ENCODE measurements at regions not wholly inside any gene's neighbourhood (a gene's known extent, or its start where the extent isn't known, plus 50 kb on each side); places are given as distances from the start of the nearest gene placed in this dataset.

DNA sequence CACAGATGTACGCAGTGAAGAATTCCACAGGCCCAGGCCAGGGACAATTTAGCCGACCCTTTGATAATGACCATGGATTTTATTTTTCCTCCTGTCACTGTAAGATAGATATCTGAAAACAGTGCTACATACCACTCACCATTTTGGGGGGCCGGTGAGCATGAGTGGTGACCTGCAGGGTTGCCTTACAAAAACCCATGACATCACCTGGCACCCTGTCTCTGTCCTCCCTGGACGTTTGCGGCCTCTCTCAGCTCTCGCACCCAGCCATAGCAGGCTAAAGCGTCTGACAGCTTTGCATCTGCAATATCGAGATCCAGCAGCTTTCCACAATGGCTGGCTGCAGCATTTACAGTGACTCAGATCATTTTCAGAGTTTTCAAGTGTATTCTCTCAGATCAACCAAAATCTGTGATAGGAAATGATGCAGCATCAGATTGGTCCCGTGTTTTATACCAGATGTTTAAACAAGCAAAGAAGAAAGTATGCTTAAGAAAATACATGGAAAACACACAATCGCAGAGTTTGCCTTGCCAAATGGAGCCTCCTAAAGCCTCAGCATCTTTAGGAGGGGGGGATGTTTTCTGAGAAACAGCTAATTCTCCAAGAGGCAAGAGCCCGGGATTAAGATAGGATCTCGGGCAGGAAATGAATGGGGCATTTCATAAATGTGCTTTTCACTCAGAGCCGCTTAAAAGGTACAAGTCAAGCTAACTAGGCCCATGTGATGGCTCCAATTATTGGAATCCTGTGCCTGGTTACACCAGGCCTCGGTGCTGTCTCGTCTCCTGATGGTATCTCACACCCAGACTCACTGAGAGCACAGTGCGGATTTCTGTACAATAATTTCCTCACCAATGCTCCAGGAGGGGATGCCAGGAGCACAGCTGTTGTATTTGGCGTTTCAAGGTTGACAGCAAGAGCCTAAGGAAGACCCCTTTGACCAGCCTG is 257.3 kb downstream of the XXYLT1 start:
- no peak for DNase-seq (ENCODE audit: low read depth)

DNA sequence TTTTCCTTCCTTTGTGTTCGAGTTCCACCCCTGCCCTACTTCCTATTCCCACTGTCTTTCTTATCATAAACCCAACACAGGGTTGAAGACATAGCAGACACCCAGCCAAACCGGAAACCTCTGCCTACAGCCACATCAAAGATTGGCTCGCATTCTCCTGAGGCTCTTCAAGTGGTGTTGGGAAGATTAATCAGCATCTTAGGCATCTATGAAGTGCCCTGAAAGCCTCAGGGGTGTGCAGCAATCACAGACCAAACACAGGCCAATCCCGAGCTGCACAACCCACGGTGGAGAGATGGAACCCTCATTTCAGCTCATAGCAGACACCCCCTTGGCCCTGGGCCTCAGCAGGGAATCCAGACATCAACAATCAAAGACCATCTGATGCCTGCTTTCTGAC is 255.9 kb downstream of the XXYLT1 start:
- DNase-seq (ENCODE audit: low read depth) = no peak

DNA sequence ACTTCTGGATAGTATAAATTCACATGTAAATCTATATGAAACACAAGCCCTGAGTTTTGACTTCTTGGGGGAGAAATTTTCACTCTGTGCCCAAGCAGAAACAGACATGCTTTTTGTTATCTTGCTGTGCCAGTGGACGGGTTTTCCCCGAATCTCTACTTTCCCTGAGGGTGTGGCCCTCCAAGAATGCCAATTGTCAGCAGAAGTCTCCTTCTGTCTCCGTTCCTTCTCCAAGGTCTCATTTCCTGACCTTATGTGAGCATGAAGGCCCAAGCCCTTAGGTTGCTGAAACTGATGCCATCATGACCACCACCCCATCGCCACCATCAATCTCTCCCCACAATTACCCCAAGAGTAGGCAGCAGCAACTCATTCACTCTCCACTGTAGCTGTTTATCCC is 253.8 kb downstream of the XXYLT1 start:
- no peak for DNase-seq (ENCODE audit: low read depth)
